GM06990 (cell line): ENCODE measurements at regions not wholly inside any gene's neighbourhood (a gene's known extent, or its start where the extent isn't known, plus 50 kb on each side); places are given as distances from the start of the nearest gene placed in this dataset.

ENCODE experiments used
- DNase-seq: peaks from one replicate; pipeline ENCODE4 v3.0.0-alpha.2; 2011; ENCODE audit not compliant: insufficient read length; ENCODE audit errors: extremely low read depth
- H3K27me3 ChIP-seq: replicated peaks from 2 replicates; pipeline ENCODE4 v1.6.0; 2011; ENCODE audit warnings: low read length; ENCODE audit not compliant: control insufficient read depth, insufficient read depth
- H3K36me3 ChIP-seq: 2 replicates; pipeline ENCODE4 v1.5.1; 2011; ENCODE audit warnings: low read length; ENCODE audit not compliant: control insufficient read depth, insufficient read depth
- H3K4me3 ChIP-seq: replicated peaks from 2 replicates; pipeline ENCODE4 v1.5.1; 2011; ENCODE audit warnings: low read depth, mild to moderate bottlenecking, control low read depth, low read length
- TF ChIP-seq, protein P1 (sequence below): IDR thresholded peaks from 2 replicates; pipeline ENCODE4 v1.5.1; 2011; ENCODE audit warnings: low read length, control low read depth, mild to moderate bottlenecking, inconsistent platforms; ENCODE audit not compliant: insufficient read depth, poor library complexity, severe bottlenecking

DNA sequence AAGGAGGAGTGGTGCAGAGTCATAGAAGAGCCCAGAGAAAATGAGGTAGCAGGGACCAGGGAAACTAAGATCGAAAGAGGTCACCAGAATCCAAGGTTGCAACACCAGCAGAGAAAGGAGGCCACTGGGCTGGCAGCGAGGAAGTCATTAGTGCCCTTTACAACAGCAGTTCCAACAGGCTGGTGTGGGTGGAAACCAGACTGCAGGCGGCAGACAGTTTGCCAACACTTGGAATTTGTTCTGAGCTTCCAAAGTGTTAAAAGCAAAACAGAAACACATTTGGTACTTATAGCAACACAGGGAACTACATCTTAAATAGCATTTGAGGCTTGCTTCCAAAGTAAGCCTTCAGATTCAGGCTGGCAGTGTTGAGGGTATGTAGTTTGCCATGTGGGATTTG lies 95.2 kb upstream of the PWP1 start:
- DNase-seq, result no peak
- TF ChIP-seq, protein P1, sequence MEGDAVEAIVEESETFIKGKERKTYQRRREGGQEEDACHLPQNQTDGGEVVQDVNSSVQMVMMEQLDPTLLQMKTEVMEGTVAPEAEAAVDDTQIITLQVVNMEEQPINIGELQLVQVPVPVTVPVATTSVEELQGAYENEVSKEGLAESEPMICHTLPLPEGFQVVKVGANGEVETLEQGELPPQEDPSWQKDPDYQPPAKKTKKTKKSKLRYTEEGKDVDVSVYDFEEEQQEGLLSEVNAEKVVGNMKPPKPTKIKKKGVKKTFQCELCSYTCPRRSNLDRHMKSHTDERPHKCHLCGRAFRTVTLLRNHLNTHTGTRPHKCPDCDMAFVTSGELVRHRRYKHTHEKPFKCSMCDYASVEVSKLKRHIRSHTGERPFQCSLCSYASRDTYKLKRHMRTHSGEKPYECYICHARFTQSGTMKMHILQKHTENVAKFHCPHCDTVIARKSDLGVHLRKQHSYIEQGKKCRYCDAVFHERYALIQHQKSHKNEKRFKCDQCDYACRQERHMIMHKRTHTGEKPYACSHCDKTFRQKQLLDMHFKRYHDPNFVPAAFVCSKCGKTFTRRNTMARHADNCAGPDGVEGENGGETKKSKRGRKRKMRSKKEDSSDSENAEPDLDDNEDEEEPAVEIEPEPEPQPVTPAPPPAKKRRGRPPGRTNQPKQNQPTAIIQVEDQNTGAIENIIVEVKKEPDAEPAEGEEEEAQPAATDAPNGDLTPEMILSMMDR, result no peak

DNA sequence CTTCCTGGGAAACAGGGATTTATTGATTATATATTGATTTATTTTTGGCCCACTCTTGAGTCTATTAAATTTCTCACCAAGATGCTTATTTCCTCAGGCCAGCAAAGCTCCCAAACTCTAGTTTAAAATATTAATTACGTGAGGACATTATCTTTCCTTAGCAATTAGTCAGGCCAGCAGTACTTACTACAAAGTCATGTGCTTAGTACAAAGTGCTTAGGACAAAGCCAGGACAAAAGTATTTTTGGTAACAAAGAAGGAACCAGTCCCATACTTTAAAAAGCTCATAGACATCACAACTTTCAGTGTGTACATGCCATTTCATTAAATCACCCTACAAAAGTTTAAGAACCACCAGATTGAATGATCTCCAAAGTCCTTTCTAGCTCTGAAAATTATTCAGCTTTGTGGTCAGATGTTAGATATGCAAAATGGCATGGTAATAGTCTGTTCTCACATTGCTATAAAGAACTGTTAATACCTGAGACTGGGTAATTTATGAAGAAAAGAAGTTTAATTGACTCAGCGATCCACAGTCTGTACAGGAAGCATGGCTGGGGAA lies 94.7 kb upstream of the PWP1 start:
- DNase-seq, result no peak
- no peaks in the 10 kb centered on the region for H3K27me3 ChIP-seq
- TF ChIP-seq, protein P1, result no peak
- no peak overlapping the region for H3K4me3 ChIP-seq
- H3K36me3 ChIP-seq, result no peaks in the 10 kb centered on the region

More for the DNA sequence above, 95.2 kb upstream of the PWP1 start:
- Histone ChIP-seq H3K4me3 (no peak overlapping the region), H3K36me3 (no peaks in the 10 kb centered on the region), H3K27me3 (no peaks in the 10 kb centered on the region)

DNA sequence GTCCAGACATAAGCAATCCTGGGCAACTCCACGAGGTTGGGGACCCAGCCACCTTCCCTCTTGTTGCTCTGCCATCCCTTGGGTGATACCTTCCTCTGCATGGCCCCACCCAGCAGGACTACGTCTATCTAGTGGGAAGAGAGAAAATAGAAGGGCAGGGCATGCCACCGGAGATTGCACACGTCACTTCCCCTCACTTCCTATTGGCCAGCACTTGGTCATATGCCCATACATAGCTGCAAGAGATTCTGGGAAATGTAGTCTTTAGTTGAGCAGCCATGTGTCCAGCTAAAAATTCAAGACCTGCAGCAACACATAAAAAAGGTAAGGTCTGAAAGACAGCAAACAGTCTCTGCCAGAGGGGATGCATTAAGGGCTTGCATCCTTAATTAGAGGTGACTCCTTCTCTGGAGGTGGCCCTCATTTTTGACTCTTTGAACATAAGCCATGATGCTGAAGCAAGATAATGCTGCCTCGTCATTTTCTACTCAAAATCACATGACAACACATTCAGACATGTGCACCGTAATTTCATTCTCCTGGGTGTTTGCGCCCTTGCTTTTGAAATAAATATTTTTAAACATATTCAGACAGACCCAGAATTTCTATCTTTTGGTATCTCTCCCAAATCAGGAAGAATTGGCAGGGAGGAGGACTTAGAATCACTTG lies 91.8 kb upstream of the PWP1 start:
- TF ChIP-seq, protein P1, result no peak

DNA sequence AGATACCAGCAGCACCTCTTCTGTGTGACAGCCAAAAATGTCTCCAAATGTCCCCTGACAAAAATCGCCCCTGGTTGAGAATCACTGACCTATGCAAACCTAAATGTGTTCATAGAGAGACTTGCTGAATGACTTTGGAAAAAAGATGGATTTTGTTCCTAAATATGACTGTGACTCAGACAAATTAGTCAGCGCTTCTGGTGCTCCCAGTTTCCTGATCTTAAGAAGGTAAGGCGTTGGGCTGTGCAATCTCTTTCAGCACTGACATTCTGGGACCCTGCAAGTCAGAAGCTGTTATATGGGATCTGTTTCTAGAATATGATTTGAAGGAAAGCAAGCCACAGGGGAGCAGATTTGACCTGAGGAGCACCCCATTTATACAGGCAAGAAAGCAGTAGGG lies 90.6 kb upstream of the PWP1 start:
- no peak for DNase-seq
- H3K27me3 ChIP-seq, result no peaks in the 10 kb centered on the region; the same call in 1 of the 2 replicates
- H3K36me3 ChIP-seq, result no peaks in the 10 kb centered on the region
- H3K4me3 ChIP-seq, result no peak overlapping the region
- TF ChIP-seq, protein P1, result no peak

More for the DNA sequence above, 91.8 kb upstream of the PWP1 start:
- Histone ChIP-seq H3K27me3 (no peaks in the 10 kb centered on the region; the same call in 1 of the 2 replicates), H3K4me3 (no peak overlapping the region), H3K36me3 (no peaks in the 10 kb centered on the region)
- DNase-seq, result peak; percentile 45

DNA sequence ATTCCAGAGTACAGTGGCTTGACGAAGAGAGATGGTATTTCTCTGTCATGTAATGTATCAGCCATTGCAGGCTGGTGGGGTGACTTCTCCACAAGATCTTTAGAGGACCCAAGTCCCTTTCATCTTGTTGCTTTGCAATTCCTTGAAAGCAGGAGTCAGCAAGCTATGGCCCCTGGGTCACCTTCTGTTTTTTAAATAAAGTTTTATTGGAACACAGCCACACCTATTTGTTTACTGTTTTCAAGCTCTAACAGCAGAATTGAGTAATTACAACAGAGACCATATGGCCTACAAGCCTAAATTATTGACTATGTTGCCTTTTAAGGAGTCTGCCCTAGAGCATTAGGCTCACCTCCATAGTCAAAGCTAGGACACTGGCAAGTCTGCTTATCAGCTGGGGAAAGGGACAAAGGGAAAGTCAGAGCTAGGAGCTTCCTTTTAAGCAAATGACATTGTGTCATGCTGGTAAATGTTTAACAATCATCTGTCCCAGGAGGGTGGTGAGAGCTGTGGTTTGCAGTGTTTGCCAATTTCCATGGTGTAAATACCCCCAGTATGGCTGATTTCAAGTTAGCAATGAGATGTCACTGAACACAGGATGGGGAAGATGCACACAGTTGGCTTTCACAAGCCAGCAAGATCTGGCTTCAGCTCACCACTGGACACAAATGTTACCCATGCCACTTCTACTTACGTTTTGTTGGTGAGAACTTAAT lies 87.7 kb upstream of the PWP1 start:
- no peak for DNase-seq
- Histone ChIP-seq H3K36me3 (no peaks in the 10 kb centered on the region), H3K27me3 (no peaks in the 10 kb centered on the region; the same call in 1 of the 2 replicates), H3K4me3 (no peak overlapping the region)
- TF ChIP-seq, protein P1, result no peak
